Bronchial epithelial cell (primary cell): ENCODE measurements at regions not wholly inside any gene's neighbourhood (a gene's known extent, or its start where the extent isn't known, plus 50 kb on each side); places are given as distances from the start of the nearest gene placed in this dataset.
"Not testable (repeated sequence)": the region's sequence is repeated elsewhere in the genome, so short reads cannot be mapped to it uniquely, and the experiment has no call there.

Source experiments
- DNase-seq: peaks from one replicate; pipeline ENCODE4 v3.0.0-alpha.2; 2010; ENCODE audit warnings: low read depth
- FAIRE-seq: peaks from 2 replicates; lab custom pipeline; 2011; peaks lifted over from hg19 to GRCh38; lab: Jason Lieb, UNC
- H3K27me3 ChIP-seq: 2 replicates; pipeline ENCODE4 v1.5.1; 2011; ENCODE audit warnings: low read length; ENCODE audit not compliant: control insufficient read depth, insufficient read depth
- H3K36me3 ChIP-seq: 2 replicates; pipeline ENCODE4 v1.5.1; 2011; ENCODE audit warnings: low read length; ENCODE audit not compliant: control insufficient read depth, insufficient read depth
- H3K4me3 ChIP-seq: 2 replicates; pipeline ENCODE4 v1.5.1; 2011; ENCODE audit warnings: mild to moderate bottlenecking, low read depth, low read length, control low read depth
- TF ChIP-seq, protein P1 (sequence below): IDR thresholded peaks from 2 replicates; pipeline ENCODE4 v1.5.1; 2011; ENCODE audit warnings: mild to moderate bottlenecking, moderate library complexity, low read length, control low read depth, inconsistent platforms; ENCODE audit not compliant: insufficient read depth, severe bottlenecking

DNA sequence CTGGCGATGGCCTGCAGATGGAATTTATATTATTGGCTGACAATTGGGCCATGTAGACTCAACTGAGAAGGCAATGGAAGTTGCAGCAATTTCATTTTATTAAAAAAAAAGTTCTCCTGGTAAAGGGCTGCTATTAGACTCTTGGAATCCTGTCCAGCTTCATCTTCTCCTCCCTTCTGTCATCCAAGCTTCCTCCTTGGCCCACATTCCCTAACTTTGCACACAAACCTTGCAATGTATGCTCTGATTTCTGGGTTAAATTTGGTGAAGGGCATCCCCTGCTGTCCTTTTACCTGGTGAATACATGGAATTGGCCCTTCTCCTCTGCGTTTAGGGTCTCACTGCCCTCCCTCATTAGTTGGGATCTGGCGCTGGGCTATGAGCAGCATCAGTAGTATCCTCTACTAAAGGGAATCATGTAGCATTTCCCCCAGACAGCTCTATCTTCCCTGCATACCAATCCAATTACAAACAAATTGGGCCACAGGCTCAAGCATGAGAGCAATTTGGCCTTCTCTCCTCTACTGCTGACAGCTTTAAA, 336.9 kb downstream of the BMP4 start:
- peak; percentile 29 for DNase-seq
- no peak overlapping the region for H3K4me3 ChIP-seq
- no peaks in the 10 kb centered on the region for H3K36me3 ChIP-seq
- H3K27me3 ChIP-seq = no peaks in the 10 kb centered on the region
- no peak for FAIRE-seq
- TF ChIP-seq, protein P1, sequence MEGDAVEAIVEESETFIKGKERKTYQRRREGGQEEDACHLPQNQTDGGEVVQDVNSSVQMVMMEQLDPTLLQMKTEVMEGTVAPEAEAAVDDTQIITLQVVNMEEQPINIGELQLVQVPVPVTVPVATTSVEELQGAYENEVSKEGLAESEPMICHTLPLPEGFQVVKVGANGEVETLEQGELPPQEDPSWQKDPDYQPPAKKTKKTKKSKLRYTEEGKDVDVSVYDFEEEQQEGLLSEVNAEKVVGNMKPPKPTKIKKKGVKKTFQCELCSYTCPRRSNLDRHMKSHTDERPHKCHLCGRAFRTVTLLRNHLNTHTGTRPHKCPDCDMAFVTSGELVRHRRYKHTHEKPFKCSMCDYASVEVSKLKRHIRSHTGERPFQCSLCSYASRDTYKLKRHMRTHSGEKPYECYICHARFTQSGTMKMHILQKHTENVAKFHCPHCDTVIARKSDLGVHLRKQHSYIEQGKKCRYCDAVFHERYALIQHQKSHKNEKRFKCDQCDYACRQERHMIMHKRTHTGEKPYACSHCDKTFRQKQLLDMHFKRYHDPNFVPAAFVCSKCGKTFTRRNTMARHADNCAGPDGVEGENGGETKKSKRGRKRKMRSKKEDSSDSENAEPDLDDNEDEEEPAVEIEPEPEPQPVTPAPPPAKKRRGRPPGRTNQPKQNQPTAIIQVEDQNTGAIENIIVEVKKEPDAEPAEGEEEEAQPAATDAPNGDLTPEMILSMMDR = no peak

DNA sequence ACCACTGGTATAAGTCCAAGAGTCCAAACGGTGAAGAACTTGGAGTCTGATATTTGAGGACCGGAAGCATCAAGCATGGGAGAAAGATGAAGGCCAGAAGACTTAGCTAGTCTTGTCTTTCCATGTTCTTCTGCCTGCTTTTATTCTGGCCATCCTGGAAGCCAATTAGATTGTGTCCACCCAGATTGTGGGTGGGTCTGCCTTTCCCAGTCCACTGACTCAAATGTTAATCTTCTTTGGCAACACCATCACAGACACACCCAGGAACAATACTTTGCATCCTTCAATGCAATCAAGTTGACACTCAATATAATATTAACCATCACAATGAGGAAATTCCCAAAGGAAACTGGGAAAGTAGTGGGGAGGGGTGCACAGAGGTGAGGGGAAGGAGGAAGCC, 340.1 kb downstream of the BMP4 start:
- not testable (repeated sequence) for H3K27me3 ChIP-seq, H3K4me3 ChIP-seq, FAIRE-seq, H3K36me3 ChIP-seq, DNase-seq

DNA sequence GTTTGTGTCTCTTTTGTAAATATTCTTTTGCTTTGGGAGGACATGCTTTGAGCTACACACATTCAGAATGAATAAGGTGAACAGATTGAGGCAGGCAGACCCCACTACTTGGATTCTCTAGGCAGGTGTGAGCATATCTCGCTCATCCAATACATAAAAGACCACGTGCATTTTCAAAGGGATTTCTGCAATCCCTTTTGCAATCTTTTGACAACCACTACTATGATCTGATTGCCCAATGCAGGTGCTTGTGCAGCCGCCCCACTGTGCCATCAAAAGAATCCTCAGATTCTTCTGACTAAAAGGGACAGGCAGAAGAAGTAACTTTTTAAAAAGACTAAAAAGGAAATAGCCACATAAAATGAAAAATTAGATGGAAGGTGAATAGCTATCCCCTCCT, 341.4 kb downstream of the BMP4 start:
- DNase-seq (no peak), FAIRE-seq (no peak)
- H3K4me3 ChIP-seq = no peak overlapping the region
- H3K27me3 ChIP-seq = no peaks in the 10 kb centered on the region
- no peaks in the 10 kb centered on the region for H3K36me3 ChIP-seq
- TF ChIP-seq, protein P1 = no peak

DNA sequence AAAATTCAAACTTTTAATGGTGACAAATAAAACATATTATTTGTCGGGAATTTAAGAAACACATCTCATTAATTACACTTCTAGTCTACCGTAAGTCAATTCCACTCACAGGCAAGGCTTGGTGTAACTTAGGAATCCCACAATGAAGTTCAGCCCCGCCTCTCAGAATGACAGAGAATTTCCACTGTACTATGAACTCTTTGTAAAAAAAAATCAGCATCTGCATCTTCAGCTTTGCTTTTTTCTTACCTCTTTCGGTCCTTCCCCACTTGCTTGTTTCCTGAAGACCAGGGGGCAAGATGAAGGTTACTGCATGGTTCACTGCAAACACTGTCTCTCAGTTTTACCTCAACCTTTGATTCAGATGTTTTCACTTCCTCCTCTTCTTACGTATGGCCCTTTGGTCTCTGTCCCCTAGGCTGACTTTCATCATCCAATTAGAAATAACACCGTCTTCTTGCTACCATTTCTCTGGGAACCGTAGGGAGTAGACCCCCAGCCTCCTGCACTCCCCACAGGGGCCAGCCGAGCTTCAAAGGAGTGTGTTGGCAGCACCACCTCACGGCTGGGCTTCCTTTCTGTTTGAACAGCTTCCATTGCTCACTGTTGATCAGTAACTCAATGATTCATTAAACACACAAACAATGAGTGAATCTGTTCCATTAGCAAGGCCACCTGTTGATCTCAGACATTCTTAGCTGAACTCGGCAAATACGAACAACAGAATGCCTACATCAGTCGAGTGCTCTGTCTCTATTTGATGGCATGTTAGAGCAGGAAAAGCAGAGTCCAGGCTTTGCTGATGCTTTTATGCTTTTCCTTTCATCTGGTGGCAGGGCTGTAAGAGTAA, 343.0 kb downstream of the BMP4 start:
- no peaks in the 10 kb centered on the region for H3K36me3 ChIP-seq
- no peak overlapping the region for H3K4me3 ChIP-seq
- H3K27me3 ChIP-seq = no peaks in the 10 kb centered on the region
- FAIRE-seq (peak; percentile 85), DNase-seq (peak; percentile 93)
- TF ChIP-seq, protein P1 = peak; percentile 9

DNA sequence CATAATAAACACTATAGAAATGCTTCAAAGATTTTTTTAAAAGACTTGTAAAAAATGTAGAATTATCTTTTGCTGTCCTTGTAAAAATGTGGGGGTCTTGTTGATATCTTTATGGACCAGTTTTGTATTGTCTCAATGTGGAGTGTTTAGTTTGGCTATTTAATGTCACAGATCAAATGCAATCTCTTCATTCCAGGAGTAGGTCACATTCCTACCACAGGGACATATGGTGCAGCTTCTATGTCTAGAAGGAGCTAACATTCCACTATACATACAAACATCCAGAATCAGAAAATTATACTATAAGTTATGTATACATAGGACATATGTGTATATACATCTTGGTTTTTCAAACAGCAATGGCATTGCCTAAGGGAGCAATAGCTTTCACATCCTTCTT, 345.7 kb downstream of the BMP4 start:
- FAIRE-seq (no peak), DNase-seq (no peak)
- TF ChIP-seq, protein P1 = no peak
- no peaks in the 10 kb centered on the region for H3K27me3 ChIP-seq
- H3K4me3 ChIP-seq = no peak overlapping the region
- no peaks in the 10 kb centered on the region for H3K36me3 ChIP-seq

DNA sequence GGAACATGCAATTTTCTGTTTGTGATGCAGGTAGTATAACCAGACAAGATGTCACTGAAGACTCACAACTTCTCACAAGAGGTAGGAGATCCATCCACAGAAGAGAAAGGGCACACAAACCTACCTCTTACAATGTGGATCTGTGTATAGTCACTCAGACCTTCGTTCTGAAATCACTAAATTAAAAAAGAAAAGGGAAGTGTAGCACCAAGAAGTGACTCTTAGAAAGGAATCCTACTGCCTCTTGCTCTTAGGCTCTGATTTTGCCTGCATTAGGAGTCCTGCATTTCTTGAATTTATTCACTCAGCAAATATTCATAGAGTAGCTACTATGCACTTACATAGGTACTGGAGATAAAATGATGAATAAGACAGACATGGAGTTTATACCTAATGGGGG, 347.6 kb downstream of the BMP4 start:
- Histone ChIP-seq H3K27me3 (no peaks in the 10 kb centered on the region), H3K4me3 (no peak overlapping the region), H3K36me3 (no peaks in the 10 kb centered on the region)
- TF ChIP-seq, protein P1 = no peak
- FAIRE-seq (no peak), DNase-seq (no peak)
